Embryonic facial prominence (tissue), 1 donor: ENCODE measurements at regions not wholly inside any gene's neighbourhood (a gene's known extent, or its start where the extent isn't known, plus 50 kb on each side); places are given as distances from the start of the nearest gene placed in this dataset.
"Not testable (repeated sequence)": the region's sequence is repeated elsewhere in the genome, so short reads cannot be mapped to it uniquely, and the experiment has no call there.

Source experiments
- DNase-seq: peaks from one replicate; pipeline ENCODE4 v3.0.0-alpha.2; 2016; ENCODE audit errors: extremely low spot score

- no peak for DNase-seq
Measured at GRCh38 chr18:51448949-51449348, 251.5 kb upstream of the MEX3C start.

GRCh38 chr18:51453594-51453993 is 256.1 kb upstream of the MEX3C start:
- DNase-seq, result no peak

GRCh38 chr18:51458861-51459260 is 261.4 kb upstream of the MEX3C start:
- no peak for DNase-seq

- DNase-seq, result no peak
Measured at GRCh38 chr18:51461956-51462355, 264.5 kb upstream of the MEX3C start.

- no peak for DNase-seq
Measured at GRCh38 chr18:51463483-51464136, 266.1 kb upstream of the MEX3C start.

GRCh38 chr18:51478908-51479307 is 281.4 kb upstream of the MEX3C start:
- DNase-seq, result no peak

GRCh38 chr18:51479736-51480135 is 282.3 kb upstream of the MEX3C start:
- no peak for DNase-seq

- DNase-seq, result no peak
Measured at GRCh38 chr18:51480407-51481261, 283.2 kb upstream of the MEX3C start.

GRCh38 chr18:51486735-51487366 is 289.4 kb upstream of the MEX3C start:
- no peak for DNase-seq

GRCh38 chr18:51490417-51490816 is 292.9 kb upstream of the MEX3C start:
- DNase-seq, result no peak

GRCh38 chr18:51490860-51491259 is 293.4 kb upstream of the MEX3C start:
- DNase-seq, result no peak

GRCh38 chr18:51491678-51492372 is 294.3 kb upstream of the MEX3C start:
- DNase-seq, result no peak

- DNase-seq, result no peak
Measured at GRCh38 chr18:51498085-51498855, 300.8 kb upstream of the MEX3C start.

GRCh38 chr18:51503351-51503750 is 305.9 kb upstream of the MEX3C start:
- no peak for DNase-seq

GRCh38 chr18:51506811-51507210 is 309.3 kb upstream of the MEX3C start:
- DNase-seq, result no peak

GRCh38 chr18:51508410-51508809 is 310.9 kb upstream of the MEX3C start:
- not testable (repeated sequence) for DNase-seq

GRCh38 chr18:51510020-51510419 is 312.5 kb upstream of the MEX3C start:
- DNase-seq, result no peak

GRCh38 chr18:51513517-51513916 is 316.0 kb upstream of the MEX3C start:
- no peak for DNase-seq

- DNase-seq, result no peak
Measured at GRCh38 chr18:51514128-51514527, 316.6 kb upstream of the MEX3C start.

GRCh38 chr18:51516478-51517038 is 319.1 kb upstream of the MEX3C start:
- no peak for DNase-seq

- DNase-seq, result no peak
Measured at GRCh38 chr18:51519571-51519970, 322.1 kb upstream of the MEX3C start.
